HFFc6 (cell line): ENCODE measurements at regions not wholly inside any gene's neighbourhood (a gene's known extent, or its start where the extent isn't known, plus 50 kb on each side); places are given as distances from the start of the nearest gene placed in this dataset.

ENCODE experiments used
- DNase-seq: peaks from one replicate; pipeline ENCODE4 v3.0.0-alpha.2; 2018
- H3K27ac Mint-ChIP-seq: 2 replicates; pipeline ENCODE4 v1.8.0; 2020; ENCODE audit warnings: mild to moderate bottlenecking, mixed read lengths
- H3K27me3 Mint-ChIP-seq: 2 replicates; pipeline ENCODE4 v1.8.0; 2021; ENCODE audit warnings: mild to moderate bottlenecking, moderate library complexity, mixed read lengths; ENCODE audit not compliant: insufficient read depth
- H3K36me3 Mint-ChIP-seq: 2 replicates; pipeline ENCODE4 v1.8.0; 2021; ENCODE audit warnings: low read depth, mixed read lengths
- H3K4me1 Mint-ChIP-seq: 2 replicates; pipeline ENCODE4 v1.8.0; 2020; ENCODE audit warnings: low read depth, mixed read lengths
- H3K4me3 Mint-ChIP-seq: 2 replicates; pipeline ENCODE4 v1.8.0; 2020; ENCODE audit warnings: mild to moderate bottlenecking, moderate library complexity, mixed read lengths
- H3K9me3 Mint-ChIP-seq: 2 replicates; pipeline ENCODE4 v1.8.0; 2020; ENCODE audit warnings: mild to moderate bottlenecking, mixed read lengths
- CTCF ChIP-seq: fragments of 200-600 bp; sonication (generic); IDR thresholded peaks from 2 replicates; pipeline ENCODE4 v1.5.0; 2021; ENCODE audit warnings: antibody characterized with exemption, mild to moderate bottlenecking

- no peak overlapping the region for H3K27ac Mint-ChIP-seq
- TF ChIP-seq CTCF: no peak
- no peaks in the 10 kb centered on the region for H3K27me3 Mint-ChIP-seq
- H3K36me3 Mint-ChIP-seq: no peaks in the 10 kb centered on the region
- no peak overlapping the region for H3K4me3 Mint-ChIP-seq
- DNase-seq: no peak
- H3K4me1 Mint-ChIP-seq: no peaks in the 10 kb centered on the region
- H3K9me3 Mint-ChIP-seq: peaks cover 13% of the 10 kb centered on the region
Measured at GRCh38 chr4:14716691-14717090, 285.6 kb upstream of the CPEB2 start.

- Mint-ChIP-seq H3K27ac (no peak overlapping the region), H3K36me3 (no peaks in the 10 kb centered on the region), H3K4me3 (no peak overlapping the region), H3K9me3 (peaks cover 17% of the 10 kb centered on the region), H3K4me1 (no peaks in the 10 kb centered on the region), H3K27me3 (no peaks in the 10 kb centered on the region)
- no peak for DNase-seq
- no peak for TF ChIP-seq CTCF
Measured at GRCh38 chr4:14719053-14719452, 283.2 kb upstream of the CPEB2 start.

- Mint-ChIP-seq H3K27ac (no peak overlapping the region), H3K27me3 (no peaks in the 10 kb centered on the region), H3K9me3 (peaks cover 16% of the 10 kb centered on the region), H3K4me1 (no peaks in the 10 kb centered on the region), H3K4me3 (no peak overlapping the region), H3K36me3 (no peaks in the 10 kb centered on the region)
- no peak for DNase-seq
- no peak for TF ChIP-seq CTCF
Measured at GRCh38 chr4:14726441-14726840, 275.8 kb upstream of the CPEB2 start.

- H3K27me3 Mint-ChIP-seq: no peaks in the 10 kb centered on the region
- H3K27ac Mint-ChIP-seq: no peak overlapping the region
- no peak overlapping the region for H3K4me3 Mint-ChIP-seq
- no peaks in the 10 kb centered on the region for H3K4me1 Mint-ChIP-seq
- DNase-seq: no peak
- no peaks in the 10 kb centered on the region for H3K36me3 Mint-ChIP-seq
- H3K9me3 Mint-ChIP-seq: peaks cover 14% of the 10 kb centered on the region
- TF ChIP-seq CTCF: no peak
Measured at GRCh38 chr4:14726877-14727361, 275.4 kb upstream of the CPEB2 start.

- Mint-ChIP-seq H3K27ac (no peak overlapping the region), H3K27me3 (0 out of 2 replicates have a peak, but pooled peaks cover under 1% of the 10 kb centered on the region), H3K4me1 (no peaks in the 10 kb centered on the region), H3K9me3 (peaks cover 22% of the 10 kb centered on the region), H3K36me3 (no peaks in the 10 kb centered on the region), H3K4me3 (no peak overlapping the region)
- DNase-seq: no peak
- no peak for TF ChIP-seq CTCF
Measured at GRCh38 chr4:14729282-14730000, 272.8 kb upstream of the CPEB2 start.
